DOHH2 (cell line): ENCODE measurements at regions not wholly inside any gene's neighbourhood (a gene's known extent, or its start where the extent isn't known, plus 50 kb on each side); places are given as distances from the start of the nearest gene placed in this dataset.

ENCODE experiments used
- EZH2phosphoT487 ChIP-seq: fragments of 200-600 bp; sonication (generic); IDR thresholded peaks from 2 replicates; pipeline ENCODE4 v1.6.1; 2017; ENCODE audit warnings: borderline replicate concordance, mild to moderate bottlenecking, antibody characterized with exemption, low read length, moderate library complexity, mixed read lengths
- TF ChIP-seq, protein P1 (sequence below): fragments of 200-600 bp; sonication (generic); IDR thresholded peaks from one replicate; pipeline ENCODE4 v1.5.1; 2014; ENCODE audit warnings: antibody characterized with exemption, mild to moderate bottlenecking, low read depth, low read length; ENCODE audit not compliant: poor library complexity, severe bottlenecking

DNA sequence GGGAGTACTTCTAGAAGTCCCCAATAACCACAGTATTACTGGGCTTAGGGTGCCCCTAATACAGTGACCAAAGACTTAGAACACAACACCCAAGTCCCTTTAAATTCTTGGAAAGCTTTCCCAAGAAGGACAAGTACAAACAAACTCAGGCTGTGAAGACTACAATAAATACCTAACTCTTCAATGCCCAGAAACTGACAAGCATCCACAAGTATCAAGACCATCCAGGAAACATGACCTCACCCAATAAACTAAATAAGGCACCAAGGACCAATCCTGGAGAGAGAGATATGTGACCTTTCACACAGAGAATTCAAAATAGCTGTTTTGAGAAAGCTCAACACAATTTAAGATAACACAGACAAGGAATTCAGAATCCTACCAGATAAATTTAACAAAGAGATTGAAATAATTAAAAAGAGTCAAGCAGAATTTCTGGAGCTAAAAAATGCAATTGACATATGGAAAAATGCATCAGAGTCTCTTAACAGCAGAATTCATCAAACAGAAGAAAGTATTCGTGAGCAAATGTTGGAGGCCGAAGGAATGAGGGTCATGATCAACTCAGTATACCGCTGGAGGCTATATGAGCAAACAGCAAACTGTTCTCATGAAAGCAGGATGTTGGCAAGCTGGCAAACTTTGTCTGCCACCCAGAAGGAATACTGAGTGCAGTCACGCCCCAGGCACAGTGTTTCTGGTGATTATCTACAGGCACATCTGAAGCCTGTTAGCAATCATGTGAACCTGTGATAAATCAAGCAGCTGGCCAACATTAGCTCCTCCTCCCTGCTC lies 87.0 kb upstream of the NECTIN3 start:
- no peak for TF ChIP-seq EZH2phosphoT487
- TF ChIP-seq, protein P1, sequence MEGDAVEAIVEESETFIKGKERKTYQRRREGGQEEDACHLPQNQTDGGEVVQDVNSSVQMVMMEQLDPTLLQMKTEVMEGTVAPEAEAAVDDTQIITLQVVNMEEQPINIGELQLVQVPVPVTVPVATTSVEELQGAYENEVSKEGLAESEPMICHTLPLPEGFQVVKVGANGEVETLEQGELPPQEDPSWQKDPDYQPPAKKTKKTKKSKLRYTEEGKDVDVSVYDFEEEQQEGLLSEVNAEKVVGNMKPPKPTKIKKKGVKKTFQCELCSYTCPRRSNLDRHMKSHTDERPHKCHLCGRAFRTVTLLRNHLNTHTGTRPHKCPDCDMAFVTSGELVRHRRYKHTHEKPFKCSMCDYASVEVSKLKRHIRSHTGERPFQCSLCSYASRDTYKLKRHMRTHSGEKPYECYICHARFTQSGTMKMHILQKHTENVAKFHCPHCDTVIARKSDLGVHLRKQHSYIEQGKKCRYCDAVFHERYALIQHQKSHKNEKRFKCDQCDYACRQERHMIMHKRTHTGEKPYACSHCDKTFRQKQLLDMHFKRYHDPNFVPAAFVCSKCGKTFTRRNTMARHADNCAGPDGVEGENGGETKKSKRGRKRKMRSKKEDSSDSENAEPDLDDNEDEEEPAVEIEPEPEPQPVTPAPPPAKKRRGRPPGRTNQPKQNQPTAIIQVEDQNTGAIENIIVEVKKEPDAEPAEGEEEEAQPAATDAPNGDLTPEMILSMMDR: no peak
